Esophagus muscularis mucosa (tissue), 4 donors: ENCODE measurements at regions not wholly inside any gene's neighbourhood (a gene's known extent, or its start where the extent isn't known, plus 50 kb on each side); places are given as distances from the start of the nearest gene placed in this dataset.
A peak's percentile ranks its signal among the peaks of the same experiment; 100 is the strongest.

Experiments used
- DNase-seq: peaks from one replicate; pipeline ENCODE4 v3.0.0-alpha.2; 2017; ENCODE audit errors: extremely low spot score
- H3K27ac ChIP-seq, 4 donors: fragments of 200-600 bp; sonication (generic); replicated peaks in 1 of 4; 1 replicate in 3 of 4; 2 replicates in 1 of 4; pipeline ENCODE4 v1.5.1; 2016 to 2019; ENCODE audit warnings: mild to moderate bottlenecking in 1 of 4
- H3K27me3 ChIP-seq, 4 donors: fragments of 200-600 bp; sonication (generic); one replicate each; pipeline versions ENCODE4 v1.5.1 to v1.6.0; 2016 to 2019
- H3K36me3 ChIP-seq, 4 donors: fragments of 200-600 bp; sonication (generic); one replicate each; pipeline ENCODE4 v1.5.1; 2016 to 2019
- H3K4me1 ChIP-seq, 4 donors: fragments of 200-600 bp; sonication (generic); one replicate each; pipeline ENCODE4 v1.5.1; 2016 to 2019
- H3K4me3 ChIP-seq, 4 donors: fragments of 200-600 bp; sonication (generic); 1 replicate in 2 of 4; 2 replicates in 2 of 4; pipeline ENCODE4 v1.5.1; 2016 to 2019; ENCODE audit warnings: mild to moderate bottlenecking in 4 of 4, moderate library complexity in 1 of 4
- H3K9me3 ChIP-seq, 4 donors: fragments of 200-600 bp; sonication (generic); 1 replicate in 3 of 4; 2 replicates in 1 of 4; pipeline ENCODE4 v1.5.1; 2016 to 2019
- CTCF ChIP-seq, 3 experiments: fragments of 200-600 bp in 2 of 3; fragments of 450-650 bp in 1 of 3; sonication (generic) in 2 of 3; IDR thresholded peaks; one replicate each; pipeline ENCODE4 v1.5.1; 2017 to 2019; ENCODE audit warnings: antibody characterized with exemption in 3 of 3, mild to moderate bottlenecking in 2 of 3, moderate library complexity in 1 of 3
- EP300 ChIP-seq: sonication (generic); formaldehyde crosslinking; IDR thresholded peaks from one replicate; pipeline ENCODE4 v1.6.1; 2017; ENCODE audit warnings: antibody characterized with exemption
- POLR2A ChIP-seq: fragments of 450-650 bp; IDR thresholded peaks from one replicate; pipeline ENCODE4 v1.6.1; 2017; ENCODE audit warnings: antibody characterized with exemption, moderate library complexity, mild to moderate bottlenecking, low read depth
- POLR2AphosphoS5 ChIP-seq, 2 donors: sonication (generic); formaldehyde crosslinking; IDR thresholded peaks; one replicate each; pipeline ENCODE4 v1.6.1; 2017; ENCODE audit warnings: antibody characterized with exemption in 2 of 2
- WGBS: methylation state at CpG from one replicate; pipeline ENCODE4 v1.1.5; 2018; 5-methylcytosine and 5-hydroxymethylcytosine counted together
- intact Hi-C: fragments of 100-400 bp; cut with DNase I; formaldehyde crosslinking; loops from one replicate; pipeline ENCODE4 v1.15.1; 2023

- intact Hi-C loops: no loop called here
- WGBS: 42% methylated on average over 2 of the region's 2 CpGs
- TF ChIP-seq POLR2A: no peak
- TF ChIP-seq EP300: no peak
- TF ChIP-seq CTCF (IDR thresholded peaks at IDR 0.05): no peak
- TF ChIP-seq POLR2AphosphoS5 (IDR thresholded peaks at IDR 0.05): no peak
- H3K27ac ChIP-seq: no peak overlapping the region
- no peaks in the 10 kb centered on the region for H3K4me1 ChIP-seq
- H3K4me3 ChIP-seq: no peak overlapping the region
- no peaks in the 10 kb centered on the region for H3K27me3 ChIP-seq
- no peaks in the 10 kb centered on the region for H3K9me3 ChIP-seq
- no peaks in the 10 kb centered on the region for H3K36me3 ChIP-seq
- no peak for DNase-seq
Observed at GRCh38 chr2:160977376-160977775, 182.9 kb upstream of the TANK start.

DNA sequence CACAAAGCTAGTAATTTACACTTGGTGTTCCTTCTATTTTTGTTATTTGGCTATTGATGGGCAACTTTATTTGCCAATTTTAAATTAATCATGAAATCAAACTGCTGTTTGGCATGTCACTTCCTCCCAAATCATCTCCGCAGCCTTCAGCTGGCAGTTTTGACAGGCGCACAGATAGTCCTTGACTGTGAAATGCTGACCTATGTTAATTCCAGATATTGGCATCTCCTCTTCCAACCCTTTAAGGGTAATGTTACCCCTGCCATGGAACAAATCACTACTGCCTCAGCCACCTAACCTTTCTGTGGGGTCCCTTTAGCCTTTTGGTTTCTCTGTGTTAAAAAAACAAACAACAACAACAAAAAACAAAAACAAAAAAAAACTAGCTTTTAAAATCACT, 182.4 kb upstream of the TANK start:
- Histone ChIP-seq H3K4me3 (no peak overlapping the region), H3K9me3 (no peaks in the 10 kb centered on the region), H3K27me3 (no peaks in the 10 kb centered on the region), H3K36me3 (no peaks in the 10 kb centered on the region), H3K4me1 (no peaks in the 10 kb centered on the region), H3K27ac (no peak overlapping the region)
- TF ChIP-seq POLR2A (no peak), CTCF (IDR thresholded peaks at IDR 0.05) (no peak), EP300 (no peak), POLR2AphosphoS5 (IDR thresholded peaks at IDR 0.05) (no peak)
- 92% methylated on average over 2 of the region's 2 CpGs for WGBS
- no peak for DNase-seq
- intact Hi-C loops: no loop called here

- peak; percentile 30 to 49 for TF ChIP-seq POLR2AphosphoS5 (IDR thresholded peaks at IDR 0.05)
- no peak for TF ChIP-seq POLR2A
- no peak for TF ChIP-seq EP300
- no peak for TF ChIP-seq CTCF (IDR thresholded peaks at IDR 0.05)
- Histone ChIP-seq H3K4me3 (no peak overlapping the region), H3K9me3 (no peaks in the 10 kb centered on the region), H3K27me3 (no peaks in the 10 kb centered on the region), H3K36me3 (no peaks in the 10 kb centered on the region), H3K4me1 (peaks cover 13 to 24% (median 15%) of the 10 kb centered on the region in 4 donors), H3K27ac (peak overlapping the region in 3 of 4 donors; percentile 14 to 63 (median 58))
- intact Hi-C loops: no loop called here
- WGBS: 39% methylated on average over 3 of the region's 3 CpGs
- no peak for DNase-seq
Observed at GRCh38 chr2:160984426-160985077, 175.7 kb upstream of the TANK start.

- TF ChIP-seq POLR2A: no peak
- no peak for TF ChIP-seq POLR2AphosphoS5 (IDR thresholded peaks at IDR 0.05)
- no peak for TF ChIP-seq CTCF (IDR thresholded peaks at IDR 0.05)
- no peak for TF ChIP-seq EP300
- no peak overlapping the region for H3K4me3 ChIP-seq
- H3K27me3 ChIP-seq: no peaks in the 10 kb centered on the region
- H3K36me3 ChIP-seq: no peaks in the 10 kb centered on the region
- no peaks in the 10 kb centered on the region for H3K9me3 ChIP-seq
- H3K4me1 ChIP-seq: peaks cover 10 to 30% (median 14%) of the 10 kb centered on the region in 4 donors
- intact Hi-C loops: loop anchor here (5.0 kb wide), 2 partner anchors 737 to 877 kb away; no protein-coding TSS in a partner anchor
- DNase-seq: no peak
- 47% methylated on average over 1 of the region's 1 CpG for WGBS
- H3K27ac ChIP-seq: no peak overlapping the region
Observed at GRCh38 chr2:160989778-160990177, 170.4 kb upstream of the TANK start.

DNA sequence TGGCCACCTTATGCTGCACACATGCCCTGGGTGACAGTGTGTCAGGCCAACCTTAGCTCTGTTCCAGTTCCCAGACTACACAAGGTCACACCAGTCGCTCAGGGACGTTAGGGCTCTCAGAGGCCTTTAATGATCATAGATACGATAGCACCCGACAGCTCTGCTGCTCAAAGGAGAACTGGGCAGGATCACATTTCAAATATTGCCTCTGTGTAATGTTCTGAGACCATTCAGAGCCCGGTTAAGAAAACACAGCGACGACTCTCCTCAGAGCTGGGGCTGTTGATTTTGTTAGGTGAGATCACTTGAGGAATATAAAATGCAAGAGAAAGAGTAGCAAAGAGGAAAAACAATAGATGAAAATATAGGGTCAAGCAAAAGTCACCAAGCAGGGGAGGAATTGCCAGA, 166.6 kb upstream of the TANK start:
- no peaks in the 10 kb centered on the region for H3K27me3 ChIP-seq
- intact Hi-C loops: loop anchor here (5.0 kb wide), 2 partner anchors 741 to 881 kb away; no protein-coding TSS in a partner anchor
- H3K36me3 ChIP-seq: no peaks in the 10 kb centered on the region
- no peaks in the 10 kb centered on the region for H3K9me3 ChIP-seq
- no peak for DNase-seq
- H3K4me1 ChIP-seq: peaks cover 7 to 25% (median 9%) of the 10 kb centered on the region in 4 donors
- no peak overlapping the region for H3K27ac ChIP-seq
- TF ChIP-seq POLR2A (no peak), POLR2AphosphoS5 (IDR thresholded peaks at IDR 0.05) (no peak), EP300 (no peak), CTCF (IDR thresholded peaks at IDR 0.05) (no peak)
- 84% methylated on average over 7 of the region's 7 CpGs for WGBS
- H3K4me3 ChIP-seq: no peak overlapping the region
